Activated T-cell treated with anti-CD3 and anti-CD28 coated beads, Interleukin-2, amount 50 U/mL, for 4 hours (primary cell): ENCODE measurements at regions not wholly inside any gene's neighbourhood (a gene's known extent, or its start where the extent isn't known, plus 50 kb on each side); places are given as distances from the start of the nearest gene placed in this dataset.
"Not testable (repeated sequence)": the region's sequence is repeated elsewhere in the genome, so short reads cannot be mapped to it uniquely, and the experiment has no call there.

ENCODE experiments used
- ATAC-seq, 2 donors: fragments of 200-7000 bp; cut with Tn5 transposase; one replicate each; pipeline ENCODE4 v1.10.0; 2021
- DNase-seq: peaks from one replicate; pipeline ENCODE4 v3.0.0-alpha.2; 2020
- H3K27me3 Mint-ChIP-seq: one replicate; pipeline ENCODE4 v1.8.0; 2021; ENCODE audit warnings: low read depth, mixed read lengths
- H3K36me3 Mint-ChIP-seq: one replicate; pipeline ENCODE4 v1.8.0; 2022; ENCODE audit warnings: mixed read lengths; ENCODE audit not compliant: insufficient read depth
- H3K4me1 Mint-ChIP-seq: one replicate; pipeline ENCODE4 v1.8.0; 2021; ENCODE audit warnings: low read depth, mixed read lengths
- H3K4me3 Mint-ChIP-seq: one replicate; pipeline ENCODE4 v1.8.0; 2021; ENCODE audit warnings: mild to moderate bottlenecking, moderate library complexity, mixed read lengths
- H3K9me3 Mint-ChIP-seq: one replicate; pipeline ENCODE4 v1.8.0; 2021; ENCODE audit warnings: mixed read lengths

GRCh38 chr14:104472073-104472472, 107.5 kb upstream of the C14orf180 start:
- Mint-ChIP-seq H3K27me3 (no peaks in the 10 kb centered on the region), H3K9me3 (no peaks in the 10 kb centered on the region), H3K4me1 (no peaks in the 10 kb centered on the region), H3K36me3 (no peaks in the 10 kb centered on the region), H3K4me3 (no peak overlapping the region)
- no peak for DNase-seq
- ATAC-seq = no peak

GRCh38 chr14:104472536-104473243, 106.9 kb upstream of the C14orf180 start:
- no peak for DNase-seq
- no peak for ATAC-seq
- Mint-ChIP-seq H3K4me1 (no peaks in the 10 kb centered on the region), H3K27me3 (peaks cover 2% of the 10 kb centered on the region), H3K36me3 (no peaks in the 10 kb centered on the region), H3K4me3 (no peak overlapping the region), H3K9me3 (no peaks in the 10 kb centered on the region)

- Mint-ChIP-seq H3K4me3 (no peak overlapping the region), H3K4me1 (no peaks in the 10 kb centered on the region), H3K9me3 (no peaks in the 10 kb centered on the region), H3K27me3 (peaks cover 2% of the 10 kb centered on the region), H3K36me3 (no peaks in the 10 kb centered on the region)
- no peak for DNase-seq
- no peak for ATAC-seq
Measured at GRCh38 chr14:104473244-104473565, 106.4 kb upstream of the C14orf180 start.

- DNase-seq (no peak), ATAC-seq (no peak)
- Mint-ChIP-seq H3K27me3 (peaks cover 2% of the 10 kb centered on the region), H3K9me3 (no peaks in the 10 kb centered on the region), H3K36me3 (no peaks in the 10 kb centered on the region), H3K4me3 (no peak overlapping the region), H3K4me1 (no peaks in the 10 kb centered on the region)
Measured at GRCh38 chr14:104473649-104474494, 105.7 kb upstream of the C14orf180 start.

- H3K4me1 Mint-ChIP-seq = no peaks in the 10 kb centered on the region
- no peaks in the 10 kb centered on the region for H3K9me3 Mint-ChIP-seq
- H3K4me3 Mint-ChIP-seq = no peak overlapping the region
- ATAC-seq (no peak), DNase-seq (no peak)
- H3K27me3 Mint-ChIP-seq = peaks cover 2% of the 10 kb centered on the region
- H3K36me3 Mint-ChIP-seq = no peaks in the 10 kb centered on the region
Measured at GRCh38 chr14:104474495-104475213, 104.9 kb upstream of the C14orf180 start.

- H3K9me3 Mint-ChIP-seq = no peaks in the 10 kb centered on the region
- no peaks in the 10 kb centered on the region for H3K4me1 Mint-ChIP-seq
- H3K27me3 Mint-ChIP-seq = peaks cover 2% of the 10 kb centered on the region
- no peaks in the 10 kb centered on the region for H3K36me3 Mint-ChIP-seq
- no peak overlapping the region for H3K4me3 Mint-ChIP-seq
- no peak for ATAC-seq
- no peak for DNase-seq
Measured at GRCh38 chr14:104475256-104475655, 104.3 kb upstream of the C14orf180 start.

GRCh38 chr14:104475802-104476201, 103.8 kb upstream of the C14orf180 start:
- peaks cover 2% of the 10 kb centered on the region for H3K27me3 Mint-ChIP-seq
- DNase-seq (no peak), ATAC-seq (no peak)
- no peaks in the 10 kb centered on the region for H3K36me3 Mint-ChIP-seq
- H3K4me3 Mint-ChIP-seq = no peak overlapping the region
- no peaks in the 10 kb centered on the region for H3K4me1 Mint-ChIP-seq
- H3K9me3 Mint-ChIP-seq = no peaks in the 10 kb centered on the region

GRCh38 chr14:104476437-104476836, 103.1 kb upstream of the C14orf180 start:
- ATAC-seq (no peak), DNase-seq (no peak)
- Mint-ChIP-seq H3K9me3 (peaks cover 5% of the 10 kb centered on the region), H3K4me1 (no peaks in the 10 kb centered on the region), H3K4me3 (no peak overlapping the region), H3K27me3 (peaks cover 6% of the 10 kb centered on the region), H3K36me3 (peaks cover 2% of the 10 kb centered on the region)

GRCh38 chr14:104477117-104477623, 102.4 kb upstream of the C14orf180 start:
- peaks cover 2% of the 10 kb centered on the region for H3K36me3 Mint-ChIP-seq
- no peak overlapping the region for H3K4me3 Mint-ChIP-seq
- ATAC-seq = no peak
- no peak for DNase-seq
- peaks cover 6% of the 10 kb centered on the region for H3K27me3 Mint-ChIP-seq
- H3K9me3 Mint-ChIP-seq = peaks cover 10% of the 10 kb centered on the region
- no peaks in the 10 kb centered on the region for H3K4me1 Mint-ChIP-seq

- Mint-ChIP-seq H3K4me3 (no peak overlapping the region), H3K4me1 (no peaks in the 10 kb centered on the region), H3K36me3 (peaks cover 2% of the 10 kb centered on the region), H3K27me3 (peaks cover 6% of the 10 kb centered on the region), H3K9me3 (peaks cover 14% of the 10 kb centered on the region)
- DNase-seq = no peak
- ATAC-seq = no peak
Measured at GRCh38 chr14:104477666-104478380, 101.7 kb upstream of the C14orf180 start.

- Mint-ChIP-seq H3K36me3 (peaks cover 2% of the 10 kb centered on the region), H3K4me1 (no peaks in the 10 kb centered on the region), H3K27me3 (peaks cover 7% of the 10 kb centered on the region), H3K9me3 (peaks cover 20% of the 10 kb centered on the region), H3K4me3 (no peak overlapping the region)
- DNase-seq = no peak
- no peak for ATAC-seq
Measured at GRCh38 chr14:104478656-104479055, 100.9 kb upstream of the C14orf180 start.

GRCh38 chr14:104479901-104480300, 99.7 kb upstream of the C14orf180 start:
- Mint-ChIP-seq H3K9me3 (peaks cover 20% of the 10 kb centered on the region), H3K36me3 (peaks cover 2% of the 10 kb centered on the region), H3K4me1 (no peaks in the 10 kb centered on the region), H3K4me3 (no peak overlapping the region), H3K27me3 (peaks cover 7% of the 10 kb centered on the region)
- DNase-seq = no peak
- no peak for ATAC-seq

- Mint-ChIP-seq H3K27me3 (peaks cover 12% of the 10 kb centered on the region), H3K4me1 (no peaks in the 10 kb centered on the region), H3K36me3 (peaks cover 2% of the 10 kb centered on the region), H3K4me3 (no peak overlapping the region), H3K9me3 (peaks cover 20% of the 10 kb centered on the region)
- DNase-seq (no peak), ATAC-seq (no peak)
Measured at GRCh38 chr14:104481323-104481722, 98.2 kb upstream of the C14orf180 start.

GRCh38 chr14:104482017-104482416, 97.5 kb upstream of the C14orf180 start:
- DNase-seq, ATAC-seq, H3K4me1 Mint-ChIP-seq, H3K4me3 Mint-ChIP-seq, H3K36me3 Mint-ChIP-seq: not testable (repeated sequence)
- H3K9me3 Mint-ChIP-seq = peaks cover 20% of the 10 kb centered on the region
- peaks cover 16% of the 10 kb centered on the region for H3K27me3 Mint-ChIP-seq
